DOHH2 (cell line): ENCODE measurements at regions not wholly inside any gene's neighbourhood (a gene's known extent, or its start where the extent isn't known, plus 50 kb on each side); places are given as distances from the start of the nearest gene placed in this dataset.

Experiments
- H3F3A ChIP-seq: fragments of 200-600 bp; sonication (generic), shearing (Covaris generic); 2 replicates; pipeline ENCODE4 v1.6.0; 2016; ENCODE audit warnings: antibody characterized with exemption, mild to moderate bottlenecking; ENCODE audit not compliant: control insufficient read depth, insufficient read depth
- H3K27ac ChIP-seq: fragments of 200-600 bp; sonication (generic); 2 replicates; pipeline ENCODE4 v1.5.1; 2014; ENCODE audit warnings: low read depth, mild to moderate bottlenecking, low read length, moderate library complexity
- H3K27me3 ChIP-seq: fragments of 200-600 bp; sonication (generic); 2 replicates; pipeline ENCODE4 v1.6.1; 2014; ENCODE audit warnings: mild to moderate bottlenecking, low read length, mixed read lengths; ENCODE audit not compliant: control insufficient read depth
- H3K36me3 ChIP-seq: fragments of 200-600 bp; sonication (generic); 2 replicates; pipeline ENCODE4 v1.6.1; 2014; ENCODE audit warnings: mild to moderate bottlenecking, low read length, moderate library complexity, mixed read lengths; ENCODE audit not compliant: control insufficient read depth
- H3K4me1 ChIP-seq: fragments of 200-600 bp; sonication (generic); 2 replicates; pipeline ENCODE4 v1.6.1; 2014; ENCODE audit warnings: mild to moderate bottlenecking, low read length, mixed read lengths; ENCODE audit not compliant: control insufficient read depth
- H3K4me2 ChIP-seq: fragments of 200-600 bp; sonication (generic); 2 replicates; pipeline ENCODE4 v1.6.0; 2014; ENCODE audit warnings: mild to moderate bottlenecking, low read length, moderate library complexity
- H3K4me3 ChIP-seq: fragments of 200-600 bp; sonication (generic); 2 replicates; pipeline ENCODE4 v1.5.1; 2014; ENCODE audit warnings: mild to moderate bottlenecking, low read length, mixed read lengths
- H3K79me2 ChIP-seq: fragments of 200-600 bp; sonication (generic); 2 replicates; pipeline ENCODE4 v1.6.1; 2014; ENCODE audit warnings: mild to moderate bottlenecking, low read length, mixed read lengths; ENCODE audit not compliant: control insufficient read depth
- H3K9me2 ChIP-seq: fragments of 200-600 bp; sonication (generic); replicated peaks from 2 replicates; pipeline ENCODE4 v1.6.1; 2014; ENCODE audit warnings: mild to moderate bottlenecking, low read length, mixed read lengths; ENCODE audit not compliant: control insufficient read depth
- H3K9me3 ChIP-seq: fragments of 200-600 bp; sonication (generic); 2 replicates; pipeline ENCODE4 v1.6.1; 2014; ENCODE audit warnings: antibody characterized with exemption, low read length, mixed read lengths; ENCODE audit not compliant: control insufficient read depth, insufficient read depth
- H4K20me1 ChIP-seq: fragments of 200-600 bp; sonication (generic); 2 replicates; pipeline ENCODE4 v1.6.0; 2014; ENCODE audit warnings: low read depth, mild to moderate bottlenecking, antibody characterized with exemption, low read length, moderate library complexity; ENCODE audit not compliant: control insufficient read depth, insufficient read depth
- EZH2phosphoT487 ChIP-seq: fragments of 200-600 bp; sonication (generic); IDR thresholded peaks from 2 replicates; pipeline ENCODE4 v1.6.1; 2017; ENCODE audit warnings: borderline replicate concordance, mild to moderate bottlenecking, antibody characterized with exemption, low read length, moderate library complexity, mixed read lengths
- TF ChIP-seq, protein P1 (sequence below): fragments of 200-600 bp; sonication (generic); IDR thresholded peaks from one replicate; pipeline ENCODE4 v1.5.1; 2014; ENCODE audit warnings: antibody characterized with exemption, mild to moderate bottlenecking, low read depth, low read length; ENCODE audit not compliant: poor library complexity, severe bottlenecking

DNA sequence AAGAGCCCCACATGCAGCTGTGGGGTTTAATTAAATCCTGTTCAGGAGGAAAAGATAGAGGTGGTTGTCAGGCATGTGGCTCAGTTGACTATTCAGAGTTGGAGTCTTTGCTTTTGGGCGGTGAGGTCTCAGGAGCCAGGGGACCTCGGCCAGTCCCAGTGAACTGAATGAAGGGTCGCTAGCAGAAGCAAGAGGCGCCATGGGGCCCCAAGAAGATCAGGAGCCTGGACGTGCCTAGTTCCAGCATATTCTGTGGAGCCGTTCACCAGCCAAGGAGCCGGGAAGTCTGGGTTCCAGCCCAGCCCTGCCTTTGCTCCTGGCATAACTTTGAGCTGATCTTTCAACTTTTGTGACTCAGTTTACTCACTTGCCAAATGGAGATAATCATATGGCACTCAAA lies 217.7 kb upstream of the IRF2BP2 start:
- no peaks in the 10 kb centered on the region for H3K4me1 ChIP-seq
- 0 out of 2 replicates have a peak, but pooled peaks cover 6% of the 10 kb centered on the region for H3K27me3 ChIP-seq

DNA sequence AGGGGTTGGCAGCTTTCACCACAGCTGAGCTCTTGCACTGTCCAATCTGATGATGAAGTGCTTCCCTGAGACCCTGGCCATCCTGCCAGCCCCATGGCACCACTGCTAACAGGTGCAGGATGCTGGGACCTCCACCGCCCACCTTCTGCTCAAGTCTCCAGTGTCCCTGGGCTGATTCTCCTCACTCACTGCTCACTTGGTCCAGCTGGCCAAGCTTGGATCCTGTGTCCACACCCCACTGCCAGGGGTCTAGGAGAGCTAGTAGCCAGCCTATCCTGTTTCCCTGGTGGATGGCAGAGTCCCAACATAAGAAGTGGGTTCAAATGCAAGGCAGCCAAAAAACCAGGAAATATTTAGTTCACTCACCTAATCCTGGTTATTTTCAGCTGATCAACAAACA lies 217.2 kb upstream of the IRF2BP2 start:
- Histone ChIP-seq H3K36me3 (no peaks in the 10 kb centered on the region), H3K27ac (no peak overlapping the region), H3K4me1 (no peaks in the 10 kb centered on the region), H3K27me3 (0 out of 2 replicates have a peak, but pooled peaks cover 4% of the 10 kb centered on the region), H3K4me3 (no peak overlapping the region), H3F3A (no peaks in the 10 kb centered on the region), H4K20me1 (no peaks in the 10 kb centered on the region), H3K9me2 (no peaks in the 10 kb centered on the region), H3K4me2 (no peak overlapping the region), H3K9me3 (no peaks in the 10 kb centered on the region), H3K79me2 (no peaks in the 10 kb centered on the region)
- no peak for TF ChIP-seq EZH2phosphoT487
- TF ChIP-seq, protein P1, sequence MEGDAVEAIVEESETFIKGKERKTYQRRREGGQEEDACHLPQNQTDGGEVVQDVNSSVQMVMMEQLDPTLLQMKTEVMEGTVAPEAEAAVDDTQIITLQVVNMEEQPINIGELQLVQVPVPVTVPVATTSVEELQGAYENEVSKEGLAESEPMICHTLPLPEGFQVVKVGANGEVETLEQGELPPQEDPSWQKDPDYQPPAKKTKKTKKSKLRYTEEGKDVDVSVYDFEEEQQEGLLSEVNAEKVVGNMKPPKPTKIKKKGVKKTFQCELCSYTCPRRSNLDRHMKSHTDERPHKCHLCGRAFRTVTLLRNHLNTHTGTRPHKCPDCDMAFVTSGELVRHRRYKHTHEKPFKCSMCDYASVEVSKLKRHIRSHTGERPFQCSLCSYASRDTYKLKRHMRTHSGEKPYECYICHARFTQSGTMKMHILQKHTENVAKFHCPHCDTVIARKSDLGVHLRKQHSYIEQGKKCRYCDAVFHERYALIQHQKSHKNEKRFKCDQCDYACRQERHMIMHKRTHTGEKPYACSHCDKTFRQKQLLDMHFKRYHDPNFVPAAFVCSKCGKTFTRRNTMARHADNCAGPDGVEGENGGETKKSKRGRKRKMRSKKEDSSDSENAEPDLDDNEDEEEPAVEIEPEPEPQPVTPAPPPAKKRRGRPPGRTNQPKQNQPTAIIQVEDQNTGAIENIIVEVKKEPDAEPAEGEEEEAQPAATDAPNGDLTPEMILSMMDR, result no peak

More for the DNA sequence above, 217.7 kb upstream of the IRF2BP2 start:
- no peak overlapping the region for H3K4me2 ChIP-seq
- no peaks in the 10 kb centered on the region for H3K9me2 ChIP-seq
- no peak for TF ChIP-seq EZH2phosphoT487
- TF ChIP-seq, protein P1, result no peak
- H3K36me3 ChIP-seq, result no peaks in the 10 kb centered on the region
- H3K4me3 ChIP-seq, result no peak overlapping the region
- H3K9me3 ChIP-seq, result no peaks in the 10 kb centered on the region
- no peaks in the 10 kb centered on the region for H3K79me2 ChIP-seq
- H3F3A ChIP-seq, result no peaks in the 10 kb centered on the region
- H4K20me1 ChIP-seq, result no peaks in the 10 kb centered on the region
- H3K27ac ChIP-seq, result no peak overlapping the region

DNA sequence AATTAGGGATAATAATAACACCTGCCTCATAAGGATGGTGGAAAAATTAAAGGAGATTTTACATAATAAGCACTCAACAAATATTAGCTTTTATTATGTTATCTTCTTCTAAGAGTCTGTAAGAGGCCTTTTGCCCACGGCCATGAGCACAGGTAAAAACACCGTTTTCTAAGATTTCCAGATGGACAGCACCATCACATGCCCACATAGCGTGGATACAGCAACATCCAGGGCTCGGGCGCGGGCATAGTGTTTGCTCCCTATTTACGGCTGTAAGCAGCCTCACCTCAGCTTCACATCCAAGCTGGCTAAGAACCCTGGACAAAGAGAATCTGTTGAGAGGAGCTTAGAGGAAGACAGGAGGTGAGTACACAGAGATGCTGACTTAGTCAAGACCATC lies 216.4 kb upstream of the IRF2BP2 start:
- 0 out of 2 replicates have a peak, but pooled peaks cover 4% of the 10 kb centered on the region for H3K27me3 ChIP-seq
- H3K36me3 ChIP-seq, result no peaks in the 10 kb centered on the region

More for the DNA sequence above, 216.4 kb upstream of the IRF2BP2 start:
- no peaks in the 10 kb centered on the region for H3K9me3 ChIP-seq
- TF ChIP-seq EZH2phosphoT487, result no peak
- TF ChIP-seq, protein P1, result no peak
- H3K27ac ChIP-seq, result no peak overlapping the region
- H3F3A ChIP-seq, result no peaks in the 10 kb centered on the region
- no peaks in the 10 kb centered on the region for H3K79me2 ChIP-seq
- no peak overlapping the region for H3K4me2 ChIP-seq
- no peaks in the 10 kb centered on the region for H4K20me1 ChIP-seq
- no peaks in the 10 kb centered on the region for H3K9me2 ChIP-seq
- H3K4me3 ChIP-seq, result no peak overlapping the region
- H3K4me1 ChIP-seq, result no peaks in the 10 kb centered on the region
